Astrocyte (in vitro differentiated cells and primary cell): ENCODE measurements at regions not wholly inside any gene's neighbourhood (a gene's known extent, or its start where the extent isn't known, plus 50 kb on each side); places are given as distances from the start of the nearest gene placed in this dataset.

Experiments used
- DNase-seq: peaks from one replicate; pipeline ENCODE4 v3.0.0-alpha.2; 2010; ENCODE audit warnings: low read depth
- FAIRE-seq: peaks from 2 replicates; lab custom pipeline; 2011; peaks lifted over from hg19 to GRCh38; lab: Jason Lieb, UNC
- H2AFZ ChIP-seq: 2 replicates; pipeline ENCODE4 v1.6.0; 2012; ENCODE audit warnings: low read depth, low read length, inconsistent platforms
- H3K27ac ChIP-seq: 2 replicates; pipeline ENCODE4 v1.5.1; 2011; ENCODE audit warnings: low read depth, low read length, inconsistent platforms
- H3K27me3 ChIP-seq: 2 replicates; pipeline ENCODE4 v1.6.0; 2011; ENCODE audit warnings: low read length, inconsistent platforms; ENCODE audit not compliant: insufficient read depth
- H3K36me3 ChIP-seq: 2 replicates; pipeline ENCODE4 v1.5.1; 2011; ENCODE audit warnings: low read length, inconsistent platforms; ENCODE audit not compliant: insufficient read depth
- H3K4me1 ChIP-seq: 2 replicates; pipeline ENCODE4 v1.5.1; 2011; ENCODE audit warnings: low read length, inconsistent platforms; ENCODE audit not compliant: insufficient read depth
- H3K4me2 ChIP-seq: 2 replicates; pipeline ENCODE4 v1.6.0; 2012; ENCODE audit warnings: low read length, inconsistent platforms
- H3K4me3 ChIP-seq: 2 replicates; pipeline ENCODE4 v1.5.1; 2011; ENCODE audit warnings: low read depth, mild to moderate bottlenecking, low read length, inconsistent platforms; ENCODE audit not compliant: insufficient read depth
- H3K79me2 ChIP-seq: 2 replicates; pipeline ENCODE4 v1.6.0; 2012; ENCODE audit warnings: mild to moderate bottlenecking, low read length, inconsistent platforms; ENCODE audit not compliant: insufficient read depth
- H3K9ac ChIP-seq: 2 replicates; pipeline ENCODE4 v1.6.0; 2012; ENCODE audit warnings: mild to moderate bottlenecking, low read length, inconsistent platforms
- H3K9me3 ChIP-seq: 2 replicates; pipeline ENCODE4 v1.5.1; 2012; ENCODE audit warnings: low read depth, mild to moderate bottlenecking, low read length, inconsistent platforms; ENCODE audit not compliant: insufficient read depth
- H4K20me1 ChIP-seq: 2 replicates; pipeline ENCODE4 v1.6.0; 2012; ENCODE audit warnings: low read length, inconsistent platforms; ENCODE audit not compliant: insufficient read depth
- H3K27ac Mint-ChIP-seq: one replicate; pipeline ENCODE4 v1.8.0; 2021; ENCODE audit warnings: mild to moderate bottlenecking, mixed read lengths; ENCODE audit not compliant: unreplicated experiment
- H3K27me3 Mint-ChIP-seq: one replicate; pipeline ENCODE4 v1.8.0; 2021; ENCODE audit warnings: low read depth, mixed read lengths; ENCODE audit not compliant: unreplicated experiment
- H3K36me3 Mint-ChIP-seq: one replicate; pipeline ENCODE4 v1.8.0; 2021; ENCODE audit warnings: low read depth, mixed read lengths; ENCODE audit not compliant: unreplicated experiment
- H3K4me1 Mint-ChIP-seq: one replicate; pipeline ENCODE4 v1.8.0; 2021; ENCODE audit warnings: low read depth, mixed read lengths; ENCODE audit not compliant: unreplicated experiment
- H3K4me3 Mint-ChIP-seq: one replicate; pipeline ENCODE4 v1.8.0; 2021; ENCODE audit warnings: mild to moderate bottlenecking, moderate library complexity, mixed read lengths; ENCODE audit not compliant: unreplicated experiment
- H3K9me3 Mint-ChIP-seq: one replicate; pipeline ENCODE4 v1.8.0; 2021; ENCODE audit warnings: mild to moderate bottlenecking, mixed read lengths; ENCODE audit not compliant: unreplicated experiment
- CTCF ChIP-seq: IDR thresholded peaks from 2 replicates; pipeline ENCODE4 v1.5.1; 2011; ENCODE audit warnings: low read depth, mild to moderate bottlenecking, inconsistent platforms, low read length, moderate library complexity; ENCODE audit not compliant: insufficient read depth
- EZH2 ChIP-seq: IDR thresholded peaks from 2 replicates; pipeline ENCODE4 v1.6.1; 2012; ENCODE audit warnings: mild to moderate bottlenecking, low read length, inconsistent platforms; ENCODE audit not compliant: insufficient read depth

DNA sequence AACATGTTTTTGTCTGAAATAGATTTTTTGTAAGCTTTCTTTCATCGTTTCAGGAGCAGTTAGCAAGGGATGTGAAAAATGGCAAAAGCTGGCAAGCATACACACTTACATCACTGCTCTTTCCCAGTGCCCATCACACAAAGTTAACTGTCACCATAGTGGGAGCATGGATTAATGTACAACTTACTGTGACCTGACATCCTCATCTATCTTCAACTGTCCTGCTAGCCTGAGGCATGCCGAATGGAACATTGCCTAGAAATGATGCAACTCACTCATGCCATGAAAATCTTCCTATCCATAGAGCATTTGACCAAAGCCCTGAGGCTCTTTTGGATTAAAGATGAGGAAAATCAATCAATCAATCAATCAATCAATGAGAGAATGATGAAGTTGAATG, 491.7 kb upstream of the SLC10A2 start:
- H3K79me2 ChIP-seq: no peaks in the 10 kb centered on the region
- no peak overlapping the region for H3K9ac ChIP-seq
- Mint-ChIP-seq H3K4me3 (no peak overlapping the region), H3K9me3 (no peaks in the 10 kb centered on the region), H3K27me3 (no peaks in the 10 kb centered on the region), H3K4me1 (no peaks in the 10 kb centered on the region), H3K27ac (no peak overlapping the region), H3K36me3 (no peaks in the 10 kb centered on the region)
- no peaks in the 10 kb centered on the region for H3K27me3 ChIP-seq
- FAIRE-seq: no peak
- H2AFZ ChIP-seq: no peak overlapping the region
- no peak overlapping the region for H3K4me3 ChIP-seq
- TF ChIP-seq CTCF (no peak), EZH2 (no peak)
- H4K20me1 ChIP-seq: no peaks in the 10 kb centered on the region
- H3K4me2 ChIP-seq: no peak overlapping the region
- no peaks in the 10 kb centered on the region for H3K4me1 ChIP-seq
- H3K9me3 ChIP-seq: no peaks in the 10 kb centered on the region
- DNase-seq: no peak
- no peaks in the 10 kb centered on the region for H3K36me3 ChIP-seq
- no peak overlapping the region for H3K27ac ChIP-seq

- no peaks in the 10 kb centered on the region for H3K27me3 Mint-ChIP-seq
- no peak for FAIRE-seq
- no peaks in the 10 kb centered on the region for H3K9me3 Mint-ChIP-seq
- DNase-seq: no peak
- H3K4me3 Mint-ChIP-seq: no peak overlapping the region
- Histone ChIP-seq H3K4me2 (no peak overlapping the region), H4K20me1 (no peaks in the 10 kb centered on the region), H3K4me3 (no peak overlapping the region), H3K4me1 (no peaks in the 10 kb centered on the region), H3K27me3 (no peaks in the 10 kb centered on the region), H3K79me2 (no peaks in the 10 kb centered on the region), H3K27ac (no peak overlapping the region), H3K9me3 (no peaks in the 10 kb centered on the region), H3K36me3 (no peaks in the 10 kb centered on the region), H2AFZ (no peak overlapping the region), H3K9ac (no peak overlapping the region)
- H3K4me1 Mint-ChIP-seq: no peaks in the 10 kb centered on the region
- no peaks in the 10 kb centered on the region for H3K36me3 Mint-ChIP-seq
- H3K27ac Mint-ChIP-seq: no peak overlapping the region
- TF ChIP-seq EZH2 (no peak), CTCF (no peak)
Measured at GRCh38 chr13:103556681-103557080, 490.5 kb upstream of the SLC10A2 start.

DNA sequence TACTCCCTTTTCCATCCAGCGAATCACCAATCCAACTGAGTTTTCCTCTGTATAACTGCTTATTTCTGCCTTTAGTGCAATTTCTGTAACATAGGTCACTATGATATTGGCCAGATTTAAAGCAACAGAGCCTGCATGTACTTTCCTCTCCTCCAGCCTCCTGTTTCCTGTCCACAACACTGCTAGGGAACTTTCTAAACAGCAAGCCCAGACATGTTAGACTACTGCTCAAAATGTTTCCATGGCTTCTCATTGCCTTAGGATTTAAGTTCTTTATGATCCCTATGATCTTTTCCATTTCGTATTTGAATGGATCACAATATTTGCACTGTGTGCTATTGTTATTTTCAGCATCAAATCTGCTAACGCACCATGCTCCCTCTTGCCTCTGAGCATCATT, 481.7 kb upstream of the SLC10A2 start:
- Histone ChIP-seq H3K4me1 (no peaks in the 10 kb centered on the region), H3K9me3 (no peaks in the 10 kb centered on the region), H4K20me1 (no peaks in the 10 kb centered on the region), H3K4me3 (no peak overlapping the region), H3K4me2 (no peak overlapping the region), H3K27me3 (no peaks in the 10 kb centered on the region), H3K27ac (no peak overlapping the region), H2AFZ (no peak overlapping the region), H3K36me3 (no peaks in the 10 kb centered on the region), H3K79me2 (no peaks in the 10 kb centered on the region), H3K9ac (no peak overlapping the region)
- peaks cover 12% of the 10 kb centered on the region for H3K9me3 Mint-ChIP-seq
- peaks cover 1% of the 10 kb centered on the region for H3K36me3 Mint-ChIP-seq
- no peaks in the 10 kb centered on the region for H3K4me1 Mint-ChIP-seq
- H3K27ac Mint-ChIP-seq: no peak overlapping the region
- H3K4me3 Mint-ChIP-seq: no peak overlapping the region
- DNase-seq (no peak), FAIRE-seq (no peak)
- TF ChIP-seq CTCF: no peak
- no peak for TF ChIP-seq EZH2
- H3K27me3 Mint-ChIP-seq: no peaks in the 10 kb centered on the region
